ENCODE measurements at regions not wholly inside any gene's neighbourhood (a gene's known extent, or its start where the extent isn't known, plus 50 kb on each side); places are given as distances from the start of the nearest gene placed in this dataset.

GRCh38 chr5:82365744-82366228 is 87.6 kb upstream of the RPS23 start:
- no peaks in the 10 kb centered on the region for H3K9me3 ChIP-seq
- peak; percentile 74 for DNase-seq (ENCODE audit: extremely low spot score)
- H3K36me3 ChIP-seq: no peaks in the 10 kb centered on the region
- no peak for TF ChIP-seq EP300 (IDR thresholded peaks at IDR 0.05)
- TF ChIP-seq CTCF (IDR thresholded peaks at IDR 0.05): no peak
- TF ChIP-seq POLR2AphosphoS5 (IDR thresholded peaks at IDR 0.05): no peak
- no peak for TF ChIP-seq POLR2A (IDR thresholded peaks at IDR 0.05; ENCODE audit: low read depth)
- H3K4me1 ChIP-seq: no peaks in the 10 kb centered on the region
- no peak overlapping the region for H3K4me3 ChIP-seq
- 86% methylated on average over 5 of the region's 5 CpGs for WGBS
- H3K27ac ChIP-seq (replicated peaks in 1 of 4): no peak overlapping the region
- H3K27me3 ChIP-seq: no peaks in the 10 kb centered on the region
- intact Hi-C loops (cut with DNase I): no loop called here

- intact Hi-C loops (cut with DNase I): no loop called here
- Histone ChIP-seq H3K9me3 (no peaks in the 10 kb centered on the region), H3K27me3 (no peaks in the 10 kb centered on the region), H3K4me3 (no peak overlapping the region), H3K36me3 (no peaks in the 10 kb centered on the region), H3K27ac (replicated peaks in 1 of 4) (no peak overlapping the region), H3K4me1 (no peaks in the 10 kb centered on the region)
- peak; percentile 4 for DNase-seq (ENCODE audit: extremely low spot score)
- WGBS: 91% methylated on average over 4 of the region's 4 CpGs
- no peak for TF ChIP-seq CTCF (IDR thresholded peaks at IDR 0.05)
- no peak for TF ChIP-seq POLR2A (IDR thresholded peaks at IDR 0.05; ENCODE audit: low read depth)
- TF ChIP-seq POLR2AphosphoS5 (IDR thresholded peaks at IDR 0.05): no peak
Measured at GRCh38 chr5:82365026-82365425, 86.9 kb upstream of the RPS23 start.

GRCh38 chr5:82364497-82364896 is 86.3 kb upstream of the RPS23 start:
- no peak for DNase-seq (ENCODE audit: extremely low spot score)
- no peaks in the 10 kb centered on the region for H3K27me3 ChIP-seq
- H3K4me1 ChIP-seq: no peaks in the 10 kb centered on the region
- H3K27ac ChIP-seq (replicated peaks in 1 of 4): no peak overlapping the region
- TF ChIP-seq POLR2A (IDR thresholded peaks at IDR 0.05; ENCODE audit: low read depth) (no peak), CTCF (IDR thresholded peaks at IDR 0.05) (peak in 2 of 3 experiments; percentile 21 to 33)
- no peaks in the 10 kb centered on the region for H3K9me3 ChIP-seq
- WGBS: 64% methylated on average over 5 of the region's 5 CpGs
- intact Hi-C loops (cut with DNase I): no loop called here
- H3K4me3 ChIP-seq: no peak overlapping the region
- H3K36me3 ChIP-seq: no peaks in the 10 kb centered on the region

- 88% methylated on average over 4 of the region's 4 CpGs for WGBS
- no peaks in the 10 kb centered on the region for H3K36me3 ChIP-seq
- intact Hi-C loops (cut with DNase I): no loop called here
- H3K9me3 ChIP-seq: no peaks in the 10 kb centered on the region
- no peaks in the 10 kb centered on the region for H3K27me3 ChIP-seq
- H3K27ac ChIP-seq (replicated peaks in 1 of 4): no peak overlapping the region
- H3K4me3 ChIP-seq: no peak overlapping the region
- peaks cover 0 to 6% (median 5%) of the 10 kb centered on the region in 4 donors for H3K4me1 ChIP-seq
- DNase-seq (ENCODE audit: extremely low spot score): no peak
- no peak for TF ChIP-seq CTCF (IDR thresholded peaks at IDR 0.05)
- TF ChIP-seq EP300 (IDR thresholded peaks at IDR 0.05): no peak
- TF ChIP-seq POLR2A (IDR thresholded peaks at IDR 0.05; ENCODE audit: low read depth): no peak
- TF ChIP-seq POLR2AphosphoS5 (IDR thresholded peaks at IDR 0.05): no peak
Measured at GRCh38 chr5:82363524-82363923, 85.4 kb upstream of the RPS23 start.

- peaks cover 1 to 15% (median 13%) of the 10 kb centered on the region in 4 donors for H3K4me1 ChIP-seq
- H3K27me3 ChIP-seq: no peaks in the 10 kb centered on the region
- H3K27ac ChIP-seq (replicated peaks in 1 of 4): no peak overlapping the region
- H3K36me3 ChIP-seq: no peaks in the 10 kb centered on the region
- intact Hi-C loops (cut with DNase I): no loop called here
- H3K4me3 ChIP-seq: no peak overlapping the region
- no peak for TF ChIP-seq POLR2A (IDR thresholded peaks at IDR 0.05; ENCODE audit: low read depth)
- no peak for TF ChIP-seq POLR2AphosphoS5 (IDR thresholded peaks at IDR 0.05)
- TF ChIP-seq CTCF (IDR thresholded peaks at IDR 0.05): no peak
- no peak for TF ChIP-seq EP300 (IDR thresholded peaks at IDR 0.05)
- WGBS: 81% methylated on average over 6 of the region's 6 CpGs
- no peak for DNase-seq (ENCODE audit: extremely low spot score)
- H3K9me3 ChIP-seq: no peaks in the 10 kb centered on the region
Measured at GRCh38 chr5:82362636-82363035, 84.5 kb upstream of the RPS23 start.
